ENCODE measurements at regions not wholly inside any gene's neighbourhood (a gene's known extent, or its start where the extent isn't known, plus 50 kb on each side); places are given as distances from the start of the nearest gene placed in this dataset.

- peak; percentile 67 for TF ChIP-seq CTCF (IDR thresholded peaks at IDR 0.05)
- no peak for TF ChIP-seq EZH2 (IDR thresholded peaks at IDR 0.05)
Measured at GRCh38 chr15:77870195-77871065, 207.1 kb downstream of the TBC1D2B start.

Measured in neural progenitor cell (in vitro differentiated cells).